ENCODE measurements at regions not wholly inside any gene's neighbourhood (a gene's known extent, or its start where the extent isn't known, plus 50 kb on each side); places are given as distances from the start of the nearest gene placed in this dataset.

DNA sequence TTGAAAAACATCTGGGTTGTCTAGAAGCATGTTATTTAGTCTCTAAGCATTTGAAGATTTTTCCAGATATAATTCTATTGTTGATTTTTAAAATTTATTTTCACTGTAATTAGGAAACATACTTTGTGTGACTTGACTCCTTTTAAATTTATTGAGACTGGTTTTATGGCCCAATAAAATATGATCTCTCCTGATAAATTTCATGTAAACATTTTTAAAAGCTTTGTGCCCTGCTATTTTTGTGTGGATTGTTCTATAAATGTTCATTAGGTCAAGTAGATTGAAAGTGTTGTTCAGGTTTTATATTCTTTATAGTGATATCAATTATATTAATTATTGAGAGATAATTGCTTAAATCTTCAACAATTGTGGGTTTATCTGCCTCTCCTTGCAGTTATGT, 105.4 kb downstream of the RFX6 start:
- TF ChIP-seq, protein P1, sequence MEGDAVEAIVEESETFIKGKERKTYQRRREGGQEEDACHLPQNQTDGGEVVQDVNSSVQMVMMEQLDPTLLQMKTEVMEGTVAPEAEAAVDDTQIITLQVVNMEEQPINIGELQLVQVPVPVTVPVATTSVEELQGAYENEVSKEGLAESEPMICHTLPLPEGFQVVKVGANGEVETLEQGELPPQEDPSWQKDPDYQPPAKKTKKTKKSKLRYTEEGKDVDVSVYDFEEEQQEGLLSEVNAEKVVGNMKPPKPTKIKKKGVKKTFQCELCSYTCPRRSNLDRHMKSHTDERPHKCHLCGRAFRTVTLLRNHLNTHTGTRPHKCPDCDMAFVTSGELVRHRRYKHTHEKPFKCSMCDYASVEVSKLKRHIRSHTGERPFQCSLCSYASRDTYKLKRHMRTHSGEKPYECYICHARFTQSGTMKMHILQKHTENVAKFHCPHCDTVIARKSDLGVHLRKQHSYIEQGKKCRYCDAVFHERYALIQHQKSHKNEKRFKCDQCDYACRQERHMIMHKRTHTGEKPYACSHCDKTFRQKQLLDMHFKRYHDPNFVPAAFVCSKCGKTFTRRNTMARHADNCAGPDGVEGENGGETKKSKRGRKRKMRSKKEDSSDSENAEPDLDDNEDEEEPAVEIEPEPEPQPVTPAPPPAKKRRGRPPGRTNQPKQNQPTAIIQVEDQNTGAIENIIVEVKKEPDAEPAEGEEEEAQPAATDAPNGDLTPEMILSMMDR (IDR thresholded peaks at IDR 0.05; ENCODE audit: insufficient read depth, low read depth, low read length, missing control alignments) = no peak
- no peak overlapping the region for H3K4me3 ChIP-seq (ENCODE audit: low read depth, low read length)
- no peak for DNase-seq (ENCODE audit: low read depth)

DNA sequence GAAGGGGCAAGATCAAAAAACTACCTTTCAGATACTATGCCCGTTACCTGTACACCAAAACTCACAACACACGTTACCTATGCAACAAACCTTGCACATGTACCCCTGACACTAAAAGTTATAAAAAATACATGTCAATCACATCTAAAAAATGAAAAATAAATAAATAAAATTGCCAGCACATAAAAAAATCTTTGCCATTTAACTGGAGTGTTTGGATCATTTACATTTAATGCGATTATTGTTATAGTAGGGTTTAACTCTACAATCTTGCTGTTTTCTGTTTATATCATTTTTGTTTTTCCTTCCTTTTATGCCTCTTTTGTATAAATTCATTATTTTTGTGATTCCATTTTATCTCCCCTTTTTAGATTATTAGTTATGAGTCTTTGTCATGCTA, 106.3 kb downstream of the RFX6 start:
- TF ChIP-seq, protein P1 (IDR thresholded peaks at IDR 0.05; ENCODE audit: insufficient read depth, low read depth, low read length, missing control alignments) = no peak
- no peak for DNase-seq (ENCODE audit: low read depth)
- no peak overlapping the region for H3K4me3 ChIP-seq (ENCODE audit: low read depth, low read length)

DNA sequence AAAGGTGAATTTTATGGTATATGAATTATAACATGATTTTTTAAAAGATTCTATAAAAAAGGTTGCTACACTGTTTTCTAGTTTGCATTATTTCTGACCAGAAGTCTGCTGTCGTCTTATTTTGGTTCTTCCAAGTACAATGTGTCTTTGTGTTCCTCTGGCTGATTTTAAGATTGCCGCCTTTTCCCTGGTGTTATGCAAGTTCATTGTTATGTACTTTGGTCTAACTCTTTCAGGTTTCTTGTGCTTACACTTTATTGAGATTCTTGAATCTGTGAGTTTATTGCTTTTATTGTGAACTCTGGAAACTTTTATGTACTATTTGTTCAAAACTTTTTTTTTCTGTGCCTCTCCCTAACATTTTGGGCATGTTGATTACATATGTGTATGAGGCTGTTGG, 109.8 kb downstream of the RFX6 start:
- no peak overlapping the region for H3K4me3 ChIP-seq (ENCODE audit: low read depth, low read length)
- DNase-seq (ENCODE audit: low read depth) = no peak
- TF ChIP-seq, protein P1 (IDR thresholded peaks at IDR 0.05; ENCODE audit: insufficient read depth, low read depth, low read length, missing control alignments) = no peak

DNA sequence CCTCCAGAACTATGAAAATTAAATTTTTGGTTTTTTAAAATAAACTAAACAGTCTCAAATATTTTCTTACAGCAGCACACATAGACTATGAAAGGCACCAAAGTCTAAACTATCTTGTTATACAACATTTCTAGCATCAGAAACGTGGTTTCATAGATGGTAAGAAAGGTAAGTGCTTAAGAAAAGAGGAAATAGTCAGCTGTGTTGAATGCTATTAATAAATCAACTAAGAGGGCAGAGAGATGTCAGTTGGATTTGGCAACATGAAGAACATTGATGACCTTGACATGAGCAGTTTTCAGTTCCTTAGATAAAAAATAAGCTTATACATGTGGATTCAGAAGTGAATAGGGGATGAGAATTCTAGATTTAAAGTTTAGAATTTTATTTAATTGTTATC, 113.6 kb downstream of the RFX6 start:
- DNase-seq (ENCODE audit: low read depth) = no peak
- TF ChIP-seq, protein P1 (IDR thresholded peaks at IDR 0.05; ENCODE audit: insufficient read depth, low read depth, low read length, missing control alignments) = no peak
- H3K4me3 ChIP-seq (ENCODE audit: low read depth, low read length) = no peak overlapping the region

DNA sequence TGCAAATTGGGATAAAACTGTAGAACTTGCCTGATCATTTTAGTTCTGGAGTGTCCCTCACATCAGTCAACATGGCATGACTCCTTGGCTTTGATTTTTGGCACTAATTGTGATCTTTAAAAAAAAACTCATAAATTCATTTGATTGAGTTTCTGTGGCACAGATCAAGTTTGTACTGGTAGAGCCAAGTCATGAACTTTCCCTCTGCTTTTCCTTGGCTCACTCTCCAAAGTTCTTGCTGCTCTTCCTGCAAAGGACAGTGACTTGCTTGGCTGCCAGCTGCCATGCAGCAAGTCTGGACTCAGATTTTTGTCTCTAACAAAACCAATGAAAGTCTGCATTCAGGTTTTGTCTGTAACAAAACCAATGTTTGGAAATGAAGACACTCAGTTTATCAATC, 115.5 kb downstream of the RFX6 start:
- no peak overlapping the region for H3K4me3 ChIP-seq (ENCODE audit: low read depth, low read length)
- no peak for DNase-seq (ENCODE audit: low read depth)
- TF ChIP-seq, protein P1 (IDR thresholded peaks at IDR 0.05; ENCODE audit: insufficient read depth, low read depth, low read length, missing control alignments) = no peak

DNA sequence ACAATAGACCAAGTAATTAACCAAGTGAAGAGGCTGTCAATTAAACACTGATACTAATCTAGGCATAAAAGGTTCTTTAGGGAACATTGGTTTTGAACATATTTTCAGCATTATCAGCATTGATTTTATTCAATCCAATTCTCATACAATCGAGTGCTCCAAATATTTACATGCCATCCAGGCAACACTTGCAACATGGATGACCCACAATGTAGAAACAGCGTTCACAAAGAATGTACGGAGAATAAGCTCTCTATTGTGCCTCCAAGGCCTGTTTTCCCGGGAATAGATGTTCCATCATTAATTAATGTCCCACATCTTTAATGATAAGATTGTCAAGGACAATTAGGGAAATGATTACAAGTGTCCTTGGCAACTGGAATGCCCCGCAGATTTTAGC, 117.4 kb downstream of the RFX6 start:
- no peak for DNase-seq (ENCODE audit: low read depth)

DNA sequence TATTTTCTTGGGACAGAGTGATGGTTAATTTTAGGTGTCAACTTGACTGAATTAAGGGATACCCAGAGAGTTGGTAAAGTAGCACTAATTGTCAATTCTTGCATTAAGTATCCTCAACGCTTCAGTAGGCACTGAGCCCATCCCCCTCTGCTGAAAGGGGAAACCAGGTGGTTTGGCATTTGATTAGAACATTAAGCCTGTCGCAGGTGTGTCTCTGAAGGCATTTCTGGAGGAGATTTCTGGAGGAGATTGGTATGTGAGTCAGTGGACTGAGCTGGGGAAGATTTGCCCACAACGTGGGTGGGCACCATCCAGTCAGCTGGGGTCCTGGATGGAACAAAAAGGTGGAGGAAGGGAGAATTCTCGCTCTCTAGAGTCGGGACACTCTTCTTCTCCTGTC, 119.8 kb downstream of the RFX6 start:
- DNase-seq (ENCODE audit: low read depth) = no peak
- H3K4me3 ChIP-seq (ENCODE audit: low read depth, low read length) = no peak overlapping the region
- TF ChIP-seq, protein P1 (IDR thresholded peaks at IDR 0.05; ENCODE audit: insufficient read depth, low read depth, low read length, missing control alignments) = no peak

More for the DNA sequence above, 117.4 kb downstream of the RFX6 start:
- TF ChIP-seq, protein P1 (IDR thresholded peaks at IDR 0.05; ENCODE audit: insufficient read depth, low read depth, low read length, missing control alignments) = no peak
- H3K4me3 ChIP-seq (ENCODE audit: low read depth, low read length) = no peak overlapping the region

Data from GM12865 (cell line).